GM18517 (cell line): ENCODE measurements at regions not wholly inside any gene's neighbourhood (a gene's known extent, or its start where the extent isn't known, plus 50 kb on each side); places are given as distances from the start of the nearest gene placed in this dataset.

Experiments
- ATAC-seq: cut with Tn5 transposase; IDR thresholded peaks from one replicate; pipeline ENCODE4 v1.9.1; 2021; ENCODE audit warnings: mild to moderate bottlenecking, moderate library complexity; ENCODE audit not compliant: unreplicated experiment

DNA sequence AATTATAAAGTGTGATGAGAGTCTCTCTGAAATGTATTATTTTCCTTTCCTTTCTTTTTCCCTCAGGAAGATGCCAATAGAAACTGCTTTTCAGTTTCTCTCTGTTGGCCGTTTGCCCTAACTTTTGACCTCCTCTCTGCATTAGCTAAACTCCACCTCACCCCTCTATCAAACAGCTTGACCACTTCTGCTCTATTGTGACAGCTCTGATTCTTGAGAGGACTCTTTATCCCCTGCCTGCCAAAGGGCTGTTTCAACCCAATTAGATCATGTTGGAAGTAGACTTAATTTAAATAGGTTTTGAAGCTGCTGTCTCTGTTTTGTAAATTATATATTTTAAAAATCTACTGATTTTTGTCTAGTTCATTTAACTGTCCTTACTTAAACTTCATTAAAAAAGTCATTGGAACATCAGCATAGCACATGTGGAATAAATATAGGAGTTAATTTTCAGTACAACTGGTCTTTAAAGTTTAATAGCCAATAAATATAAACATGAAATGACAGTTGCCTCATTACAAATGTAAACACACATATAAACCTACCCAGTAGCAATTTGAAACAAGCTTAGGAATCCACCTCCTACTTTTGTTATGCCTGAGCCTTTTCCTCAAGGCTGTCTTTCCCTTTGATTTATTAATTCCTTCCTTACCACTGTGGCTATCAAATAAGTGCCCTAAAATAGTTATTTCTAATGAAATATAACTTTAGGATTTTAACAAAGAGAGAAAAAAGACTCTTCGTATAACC lies 152.0 kb downstream of the CHRM3 start:
- no peak for ATAC-seq

DNA sequence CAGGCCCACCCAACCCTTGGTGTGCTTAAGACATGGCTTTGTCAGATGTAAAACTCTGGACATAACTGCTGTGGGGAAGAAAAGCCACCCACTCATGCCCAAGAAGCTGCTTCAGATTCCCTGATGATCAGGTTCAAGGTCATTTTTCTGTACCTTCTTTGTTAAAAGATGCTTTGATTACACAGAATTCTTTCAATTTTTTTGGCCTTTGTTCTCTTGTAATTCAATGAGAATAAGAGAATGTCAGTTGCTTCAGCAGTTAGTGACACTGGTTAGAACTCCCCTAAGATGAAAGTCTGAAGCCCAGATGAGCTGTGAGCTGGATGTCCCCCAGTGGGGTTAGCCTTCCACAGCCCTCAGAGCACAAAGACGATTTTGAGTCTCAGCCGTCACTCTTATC lies 152.7 kb downstream of the CHRM3 start:
- ATAC-seq = no peak

DNA sequence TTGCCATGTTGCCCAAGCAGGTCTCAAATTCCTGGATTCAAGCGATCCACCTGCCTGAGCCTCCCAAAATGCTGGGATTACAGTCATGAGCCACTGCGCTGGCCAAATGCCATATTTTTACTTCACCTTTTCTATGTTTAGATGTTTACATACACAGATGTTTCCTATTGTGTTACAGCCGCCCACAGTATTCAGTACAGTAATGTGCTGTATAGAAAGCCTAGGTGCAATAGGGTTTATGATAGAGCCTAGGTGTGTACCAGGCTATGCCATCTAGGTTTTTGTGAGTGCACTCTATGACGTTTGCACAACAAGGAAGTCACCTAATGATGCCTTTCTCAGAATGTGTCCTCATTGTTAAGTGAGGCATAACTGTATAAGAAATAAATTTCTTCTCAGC lies 153.4 kb downstream of the CHRM3 start:
- ATAC-seq = no peak

DNA sequence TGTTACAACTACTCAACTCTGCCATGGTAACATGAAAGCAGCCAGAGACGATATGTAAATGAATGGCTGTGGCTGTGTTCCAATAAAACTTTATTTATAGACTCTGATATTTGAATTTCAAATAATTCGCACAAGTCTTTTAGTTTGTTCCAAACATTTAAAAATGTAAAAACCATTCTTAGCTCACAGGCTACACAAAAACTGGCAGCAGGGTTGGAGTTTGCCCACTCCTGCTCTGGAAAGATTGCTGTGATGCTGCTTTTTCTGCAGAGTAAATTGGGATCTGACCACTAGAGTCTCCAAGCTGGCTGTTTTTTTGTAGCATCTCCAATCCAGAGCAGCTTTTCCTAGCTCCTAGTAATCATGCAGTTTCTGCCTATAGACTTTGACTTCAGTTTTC lies 157.5 kb downstream of the CHRM3 start:
- ATAC-seq = no peak

DNA sequence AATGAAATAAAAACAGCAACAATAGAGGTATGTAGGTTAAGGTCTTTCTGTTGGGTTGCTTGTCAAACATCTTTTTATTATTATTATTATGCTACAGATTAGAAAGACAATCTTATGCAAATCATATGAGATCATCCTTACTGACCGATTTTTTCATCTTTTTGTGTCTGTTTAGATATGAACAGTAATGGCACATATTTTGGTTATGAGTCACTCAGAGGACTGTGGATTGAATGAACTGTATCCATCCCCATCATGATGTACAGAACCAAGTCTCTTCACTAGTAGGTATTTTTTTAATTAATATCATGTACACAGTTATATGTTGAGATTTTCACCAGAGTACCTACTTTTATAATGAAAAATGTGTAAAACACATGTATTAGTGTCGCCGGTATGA lies 159.1 kb downstream of the CHRM3 start:
- no peak for ATAC-seq

DNA sequence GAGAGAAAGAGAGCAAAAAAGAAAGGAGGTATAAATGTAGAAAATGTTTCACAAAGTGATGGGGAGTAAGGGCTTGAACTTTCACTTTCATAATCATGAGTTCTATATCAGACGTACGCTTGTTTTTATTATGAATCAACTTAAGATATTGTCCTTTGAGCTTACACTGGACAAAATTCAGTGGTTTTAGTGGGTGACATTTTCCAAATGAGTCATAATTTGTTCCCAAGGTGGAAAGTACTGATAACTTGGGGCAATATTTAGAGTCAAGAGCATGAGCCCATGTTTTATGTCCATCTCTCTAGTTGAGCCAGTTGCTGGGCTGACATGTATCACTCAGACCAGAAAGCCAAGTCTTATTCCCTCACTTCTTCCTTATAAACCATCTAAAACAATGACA lies 161.6 kb downstream of the CHRM3 start:
- ATAC-seq = no peak

DNA sequence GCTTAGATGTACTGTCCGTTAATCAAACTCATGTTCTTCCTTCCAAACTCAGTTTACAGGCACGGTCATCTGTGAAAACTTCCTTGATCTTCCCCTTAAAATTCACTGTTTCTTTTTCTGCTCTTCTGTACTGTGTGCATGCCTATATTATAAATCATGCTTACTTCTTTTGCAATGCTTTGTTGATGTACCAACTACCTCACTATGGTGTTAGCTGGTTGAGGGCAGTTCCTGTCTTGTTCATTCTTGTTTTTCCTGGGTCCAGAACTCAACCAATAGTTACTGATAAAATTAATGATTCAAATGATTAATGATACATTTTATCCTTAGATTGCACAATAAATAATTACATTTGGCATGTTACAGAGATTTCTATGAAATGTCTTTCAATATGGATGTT lies 163.8 kb downstream of the CHRM3 start:
- no peak for ATAC-seq

DNA sequence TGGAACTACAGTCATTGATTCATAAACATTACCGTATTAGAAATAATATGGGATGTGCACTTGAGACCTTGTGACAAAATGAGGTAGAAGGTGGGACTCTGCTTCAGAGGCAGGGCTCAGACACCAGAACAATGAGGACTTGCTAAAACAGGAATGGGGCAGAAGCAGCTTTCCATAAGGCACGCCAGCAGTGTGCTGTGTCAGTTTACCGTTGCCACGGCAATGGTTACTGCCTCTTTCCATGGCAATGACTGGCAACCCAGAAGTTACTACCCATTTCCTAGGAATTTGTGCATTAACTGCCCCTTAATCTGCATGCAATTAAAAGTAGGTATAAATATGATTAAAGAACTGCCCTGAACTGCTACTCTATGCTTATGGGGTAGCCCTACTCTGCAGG lies 169.0 kb downstream of the CHRM3 start:
- ATAC-seq = no peak

- no peak for ATAC-seq
Observed at GRCh38 chr1:239558559-239558958, 172.2 kb downstream of the CHRM3 start.

- no peak for ATAC-seq
Observed at GRCh38 chr1:239558991-239559390, 172.6 kb downstream of the CHRM3 start.

DNA sequence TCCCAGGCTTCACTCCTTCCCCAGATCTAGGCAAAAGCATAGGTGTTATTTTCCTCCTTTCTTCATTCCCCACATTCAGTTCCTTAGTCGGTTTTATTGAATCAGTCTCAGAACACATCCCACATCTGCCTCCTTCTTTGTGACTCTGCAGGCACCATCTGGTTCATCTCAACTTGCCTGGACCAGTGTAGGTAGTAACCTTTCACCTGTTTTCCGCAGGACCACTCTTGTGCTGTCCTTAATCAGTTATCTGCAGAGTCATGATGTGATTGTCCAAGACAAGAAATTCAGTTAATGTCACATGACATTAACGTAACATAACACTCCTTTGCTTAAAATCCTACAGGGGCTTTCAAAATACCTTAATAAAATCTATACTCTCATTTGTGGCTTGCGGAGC lies 174.6 kb downstream of the CHRM3 start:
- no peak for ATAC-seq

- no peak for ATAC-seq
Observed at GRCh38 chr1:239562095-239562494, 175.7 kb downstream of the CHRM3 start.

GRCh38 chr1:239563681-239564080 lies 177.3 kb downstream of the CHRM3 start:
- no peak for ATAC-seq

DNA sequence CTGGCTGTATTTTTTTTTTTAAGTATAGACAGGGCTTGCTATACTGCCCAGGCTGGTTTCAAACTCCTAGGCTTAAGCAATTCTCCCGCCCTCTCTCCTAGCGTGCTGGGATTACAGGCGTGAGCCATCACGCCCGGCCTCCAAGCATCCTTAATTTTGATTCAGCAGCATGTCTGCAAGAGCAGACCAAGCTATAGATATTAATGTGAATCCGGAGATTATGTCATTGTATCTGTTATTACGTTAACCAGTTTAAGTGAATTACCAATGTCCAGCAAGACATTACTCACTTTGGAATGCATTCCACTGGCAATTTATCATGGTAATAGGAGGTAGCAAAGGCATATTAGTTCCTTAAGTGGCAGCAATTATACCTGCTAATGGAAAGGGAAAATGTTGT lies 179.7 kb downstream of the CHRM3 start:
- ATAC-seq = no peak

DNA sequence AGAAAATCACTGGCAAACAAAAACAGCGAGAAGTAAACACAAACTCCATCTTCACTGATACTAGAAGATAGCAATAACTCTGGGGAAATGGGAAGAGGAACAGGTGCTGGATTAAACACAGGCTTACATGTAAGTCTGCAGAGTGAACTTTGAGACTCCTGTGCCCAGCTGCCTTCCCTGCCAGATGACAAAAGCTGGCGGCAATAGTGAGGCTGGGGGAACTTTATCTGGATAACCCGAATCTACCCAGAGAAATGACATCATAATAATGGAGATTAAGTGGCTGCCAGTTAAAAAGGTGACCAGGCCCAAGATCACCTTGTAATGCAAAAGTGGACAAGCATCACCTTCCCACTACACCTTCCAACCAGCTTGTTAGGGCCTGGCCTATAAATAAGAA lies 184.5 kb downstream of the CHRM3 start:
- no peak for ATAC-seq

DNA sequence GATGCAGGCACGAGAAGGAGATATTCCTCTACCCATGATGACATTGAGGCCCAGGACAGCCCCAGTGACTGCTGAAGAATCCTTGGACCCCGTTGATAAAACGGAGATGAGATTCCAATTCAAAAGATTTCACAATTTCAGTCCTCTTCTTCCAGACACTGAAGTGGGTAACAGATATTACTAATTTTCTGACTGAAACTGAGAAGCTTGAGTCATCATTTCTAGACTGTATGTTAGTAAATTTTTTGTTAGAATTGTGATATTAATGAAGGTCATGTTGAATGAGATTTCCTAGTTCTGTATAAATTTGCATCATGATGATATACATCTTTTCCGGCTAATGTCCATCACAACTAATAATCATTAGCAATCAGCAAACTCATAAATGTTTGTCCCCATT lies 185.8 kb downstream of the CHRM3 start:
- no peak for ATAC-seq

DNA sequence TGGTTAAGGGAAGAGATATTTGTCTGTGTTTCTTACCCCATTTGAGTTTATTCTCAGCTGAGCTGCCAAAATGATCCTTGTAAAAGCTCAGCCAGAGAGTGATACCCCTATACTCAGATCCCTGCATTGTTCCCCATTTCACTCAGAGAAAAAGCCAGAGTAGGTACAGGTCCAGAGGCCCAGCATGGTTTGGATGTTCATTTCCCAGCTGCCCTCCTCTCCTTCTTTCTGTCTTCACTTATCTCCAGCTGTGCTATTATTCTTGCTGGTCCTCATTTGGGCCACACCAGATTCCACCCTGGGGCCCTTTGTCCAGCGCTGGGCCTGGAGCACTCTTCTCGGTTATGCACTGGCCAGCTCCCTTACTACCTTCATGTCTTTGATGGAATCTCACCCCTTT lies 187.7 kb downstream of the CHRM3 start:
- ATAC-seq = no peak

DNA sequence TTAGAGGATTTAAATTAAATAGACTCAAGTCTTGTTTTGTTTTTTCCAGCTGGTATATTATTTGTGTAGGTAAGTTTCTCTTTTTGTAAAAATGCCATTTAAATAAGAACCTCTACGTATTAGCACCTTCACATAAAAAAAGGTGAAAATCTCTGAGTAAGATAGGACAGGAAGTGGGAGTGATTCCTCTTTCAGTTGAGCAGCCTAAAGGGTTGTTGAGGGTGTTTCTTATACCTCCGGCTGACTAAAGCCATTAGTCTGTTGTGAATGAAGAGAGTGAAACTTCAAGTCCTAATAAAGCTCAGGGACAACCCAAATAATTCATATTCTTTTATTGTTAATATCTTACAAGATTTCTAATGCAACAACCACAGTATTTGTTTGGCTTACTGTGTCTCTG lies 188.7 kb downstream of the CHRM3 start:
- no peak for ATAC-seq

- ATAC-seq = no peak
Observed at GRCh38 chr1:239583536-239583935, 197.2 kb downstream of the CHRM3 start.

DNA sequence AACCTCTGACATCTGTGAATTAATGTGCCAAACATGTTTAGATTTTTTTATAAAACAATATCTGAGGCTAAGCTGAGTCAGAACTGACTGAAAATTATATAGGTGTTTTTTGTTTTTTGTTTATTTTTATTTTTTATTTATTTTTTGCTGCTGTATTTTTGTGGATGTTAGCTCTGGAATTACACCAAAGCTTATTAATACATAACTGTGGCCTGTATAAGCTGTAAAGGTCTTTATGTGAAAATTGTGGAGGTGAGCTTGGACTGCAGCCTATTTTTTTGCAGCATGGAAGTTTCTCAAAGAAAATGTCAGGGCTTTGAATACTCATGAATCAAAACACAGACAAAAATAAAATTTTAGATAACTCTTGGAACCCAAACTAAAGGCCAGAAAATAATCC lies 199.8 kb downstream of the CHRM3 start:
- no peak for ATAC-seq

DNA sequence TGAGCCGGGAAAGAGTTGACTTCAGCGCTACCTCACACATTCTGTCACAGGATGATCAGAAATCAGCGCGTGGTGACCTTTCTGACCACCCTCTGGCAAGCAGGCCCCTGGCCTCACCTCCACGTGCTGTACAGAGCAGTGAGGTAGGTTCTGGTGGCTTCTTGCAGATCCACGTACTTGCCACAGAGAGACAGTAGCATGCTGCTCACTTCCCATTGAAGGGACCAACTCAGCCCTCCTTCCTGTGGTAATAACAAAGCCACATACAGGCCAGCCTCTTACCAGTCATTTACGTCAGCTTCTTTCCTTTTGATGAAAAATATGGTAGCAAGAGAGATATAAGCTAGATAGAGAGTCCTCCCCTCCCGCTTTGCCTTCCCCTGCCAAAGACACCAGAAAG lies 200.7 kb downstream of the CHRM3 start:
- ATAC-seq = no peak

DNA sequence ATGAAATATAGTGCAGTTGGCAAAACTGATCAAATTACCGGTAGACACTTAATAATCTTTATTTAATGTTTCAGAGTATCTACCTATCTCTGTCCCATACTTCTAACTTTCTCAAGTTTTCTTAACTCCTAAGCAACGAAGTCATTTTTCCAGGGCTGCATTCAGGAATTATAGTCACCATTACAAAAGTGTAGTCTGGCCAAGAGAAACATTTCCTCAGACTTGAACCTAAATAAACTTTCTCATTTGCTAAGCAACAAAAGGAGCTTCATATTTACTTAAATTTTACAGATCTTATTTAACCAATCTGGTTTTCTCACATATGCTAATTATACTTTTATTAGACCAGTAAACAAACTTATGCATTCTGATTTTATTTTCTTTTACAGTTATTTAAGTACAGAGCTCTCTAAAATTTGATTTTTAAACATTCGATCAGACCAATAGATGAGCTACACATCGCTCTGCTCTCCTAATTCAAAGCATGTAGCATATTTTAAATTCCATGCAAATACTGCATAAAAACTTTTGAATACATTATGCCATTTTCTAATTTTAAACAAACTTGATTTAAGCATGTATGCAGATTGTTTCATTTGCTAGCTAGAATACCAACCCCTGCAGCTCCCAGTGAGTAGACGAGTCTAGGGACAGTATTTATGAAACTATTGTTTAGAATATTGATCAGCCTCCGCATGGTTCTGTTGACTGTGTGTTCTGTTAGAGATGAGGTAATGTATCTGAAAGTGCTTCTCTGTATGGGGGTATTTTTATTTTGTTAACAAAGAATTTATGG lies 201.4 kb downstream of the CHRM3 start:
- ATAC-seq = no peak

DNA sequence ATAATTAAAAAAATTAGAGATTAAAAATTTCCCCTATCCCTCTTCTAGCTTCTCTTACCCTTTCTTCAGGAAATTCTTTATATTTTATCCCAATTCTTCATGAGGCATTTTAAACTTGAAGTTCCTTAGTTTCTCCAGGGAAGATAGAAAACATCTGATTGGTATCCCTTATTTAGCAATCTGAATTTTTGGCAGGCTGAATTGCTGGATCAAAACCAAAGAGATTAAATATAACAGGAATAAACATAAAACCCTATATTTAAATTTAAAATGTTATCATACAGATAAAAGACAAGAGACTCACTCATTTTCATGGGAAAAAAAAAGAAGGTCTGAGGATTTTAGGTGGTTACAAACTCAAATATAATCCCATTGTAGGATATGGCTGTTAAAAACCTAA lies 204.2 kb downstream of the CHRM3 start:
- no peak for ATAC-seq
